Fibroblast of skin of right biceps (primary cell): ENCODE measurements at regions not wholly inside any gene's neighbourhood (a gene's known extent, or its start where the extent isn't known, plus 50 kb on each side); places are given as distances from the start of the nearest gene placed in this dataset.

ENCODE experiments used
- DNase-seq: peaks from one replicate; pipeline ENCODE4 v3.0.0-alpha.2; 2013

- DNase-seq: peak; percentile 86
Observed at GRCh38 chr3:18295171-18295920, 129.8 kb downstream of the SATB1 start.

- DNase-seq: no peak
Observed at GRCh38 chr3:18290157-18290556, 135.0 kb downstream of the SATB1 start.

GRCh38 chr3:18288243-18288642, 136.9 kb downstream of the SATB1 start:
- no peak for DNase-seq

- no peak for DNase-seq
Observed at GRCh38 chr3:18284716-18285115, 140.4 kb downstream of the SATB1 start.

GRCh38 chr3:18283680-18284079, 141.5 kb downstream of the SATB1 start:
- DNase-seq: no peak

GRCh38 chr3:18282507-18282906, 142.6 kb downstream of the SATB1 start:
- DNase-seq: no peak

GRCh38 chr3:18279226-18279737, 145.9 kb downstream of the SATB1 start:
- no peak for DNase-seq

GRCh38 chr3:18264853-18265252, 160.3 kb downstream of the SATB1 start:
- no peak for DNase-seq

- DNase-seq: no peak
Observed at GRCh38 chr3:18264361-18264760, 160.8 kb downstream of the SATB1 start.

- DNase-seq: no peak
Observed at GRCh38 chr3:18258492-18258891, 166.6 kb downstream of the SATB1 start.

GRCh38 chr3:18252578-18252977, 172.6 kb downstream of the SATB1 start:
- DNase-seq: no peak

GRCh38 chr3:18250991-18251390, 174.1 kb downstream of the SATB1 start:
- no peak for DNase-seq

- DNase-seq: no peak
Observed at GRCh38 chr3:18249126-18249525, 176.0 kb downstream of the SATB1 start.

- DNase-seq: no peak
Observed at GRCh38 chr3:18247776-18248310, 177.3 kb downstream of the SATB1 start.

- DNase-seq: no peak
Observed at GRCh38 chr3:18247139-18247695, 177.9 kb downstream of the SATB1 start.

- no peak for DNase-seq
Observed at GRCh38 chr3:18246336-18247060, 178.6 kb downstream of the SATB1 start.

- DNase-seq: no peak
Observed at GRCh38 chr3:18245721-18246120, 179.4 kb downstream of the SATB1 start.

- peak; percentile 1 for DNase-seq
Observed at GRCh38 chr3:18241837-18242236, 183.3 kb downstream of the SATB1 start.

- no peak for DNase-seq
Observed at GRCh38 chr3:18239674-18240073, 185.5 kb downstream of the SATB1 start.

GRCh38 chr3:18238746-18239331, 186.3 kb downstream of the SATB1 start:
- DNase-seq: peak; percentile 51

- DNase-seq: no peak
Observed at GRCh38 chr3:18238332-18238731, 186.8 kb downstream of the SATB1 start.

GRCh38 chr3:18237251-18238005, 187.7 kb downstream of the SATB1 start:
- DNase-seq: peak; percentile 71
